Cardiac fibroblast (primary cell): ENCODE measurements at regions not wholly inside any gene's neighbourhood (a gene's known extent, or its start where the extent isn't known, plus 50 kb on each side); places are given as distances from the start of the nearest gene placed in this dataset.

Experiments used
- DNase-seq, 2 donors: peaks; one replicate each; pipeline versions ENCODE4 v3.0.0 to v3.0.0-alpha.2; 2010; ENCODE audit warnings: low read depth in 2 of 2
- H3K4me3 ChIP-seq, 2 donors: replicated peaks in 1 of 2; 1 replicate in 1 of 2; 2 replicates in 1 of 2; pipeline ENCODE4 v1.5.1; 2011; ENCODE audit warnings: low read depth in 2 of 2, low read length in 2 of 2, mild to moderate bottlenecking in 2 of 2, moderate library complexity in 1 of 2
- TF ChIP-seq, protein P1 (sequence below): IDR thresholded peaks from one replicate; pipeline ENCODE4 v1.5.1; 2011; ENCODE audit warnings: low read depth, mild to moderate bottlenecking, low read length, inconsistent platforms

DNA sequence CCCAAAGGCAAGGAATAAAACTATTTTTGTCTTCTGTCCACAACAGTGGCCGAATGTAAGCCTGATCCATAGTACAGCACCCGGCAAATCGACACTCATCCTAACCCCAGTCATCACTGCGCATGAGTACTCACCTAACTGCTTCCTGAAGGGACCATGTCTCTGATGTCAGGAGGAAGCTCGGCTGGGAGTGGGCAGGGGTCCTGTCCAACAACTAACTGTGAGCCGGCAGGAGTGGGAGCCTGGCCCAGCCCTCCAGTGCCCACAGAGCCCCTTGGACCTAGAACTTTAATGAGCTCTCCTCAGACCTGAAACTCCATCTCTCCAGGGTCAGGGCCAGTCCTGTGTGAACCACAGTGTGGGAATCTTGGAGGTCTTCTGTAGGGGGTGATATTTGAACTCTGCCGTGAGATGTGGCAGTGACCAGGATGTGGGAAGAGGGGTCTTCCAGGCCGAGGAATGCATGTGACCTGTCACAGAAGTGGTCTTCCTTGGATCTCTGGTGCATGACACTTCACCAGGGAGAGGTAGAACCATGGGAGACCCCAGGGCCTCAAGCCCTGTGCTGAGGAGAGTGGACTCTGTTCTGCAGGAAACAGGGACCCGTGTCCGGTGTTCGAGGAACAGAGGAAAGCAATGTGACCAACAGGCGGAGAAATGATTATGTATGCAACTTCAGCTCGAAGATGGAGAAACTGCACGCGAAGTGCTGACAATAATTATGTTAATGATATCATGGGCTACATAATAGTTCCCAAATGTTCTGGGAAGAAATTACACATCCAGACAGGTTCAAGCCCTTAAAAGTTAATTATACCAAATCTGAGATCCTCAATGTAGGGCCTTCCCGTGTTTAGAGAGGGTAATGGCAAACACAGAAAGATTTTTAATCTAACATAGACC lies 240.1 kb upstream of the HDAC4 start:
- DNase-seq: no peak
- TF ChIP-seq, protein P1, sequence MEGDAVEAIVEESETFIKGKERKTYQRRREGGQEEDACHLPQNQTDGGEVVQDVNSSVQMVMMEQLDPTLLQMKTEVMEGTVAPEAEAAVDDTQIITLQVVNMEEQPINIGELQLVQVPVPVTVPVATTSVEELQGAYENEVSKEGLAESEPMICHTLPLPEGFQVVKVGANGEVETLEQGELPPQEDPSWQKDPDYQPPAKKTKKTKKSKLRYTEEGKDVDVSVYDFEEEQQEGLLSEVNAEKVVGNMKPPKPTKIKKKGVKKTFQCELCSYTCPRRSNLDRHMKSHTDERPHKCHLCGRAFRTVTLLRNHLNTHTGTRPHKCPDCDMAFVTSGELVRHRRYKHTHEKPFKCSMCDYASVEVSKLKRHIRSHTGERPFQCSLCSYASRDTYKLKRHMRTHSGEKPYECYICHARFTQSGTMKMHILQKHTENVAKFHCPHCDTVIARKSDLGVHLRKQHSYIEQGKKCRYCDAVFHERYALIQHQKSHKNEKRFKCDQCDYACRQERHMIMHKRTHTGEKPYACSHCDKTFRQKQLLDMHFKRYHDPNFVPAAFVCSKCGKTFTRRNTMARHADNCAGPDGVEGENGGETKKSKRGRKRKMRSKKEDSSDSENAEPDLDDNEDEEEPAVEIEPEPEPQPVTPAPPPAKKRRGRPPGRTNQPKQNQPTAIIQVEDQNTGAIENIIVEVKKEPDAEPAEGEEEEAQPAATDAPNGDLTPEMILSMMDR: no peak
- H3K4me3 ChIP-seq: no peak overlapping the region

DNA sequence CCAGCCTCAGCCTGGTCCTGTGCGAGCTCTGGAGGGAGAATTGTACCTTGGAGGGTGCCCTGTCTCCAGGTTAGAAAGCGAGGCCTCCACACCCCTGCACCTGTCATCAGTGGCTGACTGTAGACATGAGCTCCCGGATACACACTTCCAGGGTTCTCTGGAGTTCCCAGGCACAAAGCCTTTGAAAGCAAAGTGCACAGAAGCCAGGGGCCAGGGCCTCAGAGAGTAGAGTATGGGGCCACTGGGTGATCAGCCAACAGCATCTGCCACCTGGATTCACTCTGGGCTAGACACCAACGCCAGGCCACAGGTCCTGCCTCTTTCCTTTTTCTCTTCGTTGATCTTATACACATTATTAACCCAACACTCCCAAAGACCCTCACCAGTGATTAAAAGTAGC lies 239.4 kb upstream of the HDAC4 start:
- DNase-seq: no peak
- TF ChIP-seq, protein P1: no peak
- H3K4me3 ChIP-seq: no peak overlapping the region

GRCh38 chr2:239639421-239640185 lies 238.8 kb upstream of the HDAC4 start:
- DNase-seq: no peak
- TF ChIP-seq, protein P1: no peak
- no peak overlapping the region for H3K4me3 ChIP-seq

DNA sequence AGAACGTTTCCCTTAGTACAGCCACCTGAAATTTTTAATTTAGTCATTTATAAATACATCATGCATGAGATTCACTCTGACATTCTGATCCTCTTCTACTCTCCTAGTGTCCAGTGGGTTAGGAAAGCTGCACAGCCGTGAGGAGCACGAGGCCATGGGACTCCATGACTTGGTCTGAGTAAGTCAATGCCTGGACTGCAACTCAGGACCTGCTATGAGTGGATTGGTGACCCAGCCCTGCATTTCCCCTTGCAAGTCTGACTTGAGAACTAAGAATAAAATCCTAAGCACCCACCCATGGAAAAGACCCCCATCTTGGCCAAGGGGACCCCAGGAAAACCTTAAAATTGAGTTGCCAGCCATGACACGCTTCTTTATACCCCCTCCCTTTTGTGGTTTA lies 237.6 kb upstream of the HDAC4 start:
- no peak for DNase-seq
- TF ChIP-seq, protein P1: no peak
- no peak overlapping the region for H3K4me3 ChIP-seq

DNA sequence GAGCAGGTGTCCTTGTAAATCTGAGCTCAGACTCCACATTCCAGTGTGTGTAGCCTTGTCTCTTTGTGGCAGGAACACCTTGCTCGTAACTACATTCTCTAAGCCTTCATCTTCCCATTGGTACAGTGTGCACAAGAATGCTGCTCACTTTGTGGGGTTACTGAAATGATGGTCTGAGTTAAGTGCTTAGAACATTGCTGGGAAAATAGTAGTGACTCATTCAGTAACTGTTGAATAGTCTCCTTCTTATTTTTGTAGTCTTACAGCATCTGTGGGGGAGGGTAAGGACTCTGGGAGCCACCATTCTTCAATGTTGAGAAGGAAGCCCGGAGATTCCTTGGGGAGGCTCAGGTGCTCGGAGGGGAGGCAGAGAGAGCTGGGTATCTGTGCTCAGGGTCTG lies 236.0 kb upstream of the HDAC4 start:
- no peak overlapping the region for H3K4me3 ChIP-seq
- no peak for DNase-seq
- TF ChIP-seq, protein P1: no peak

GRCh38 chr2:239634769-239635168 lies 233.9 kb upstream of the HDAC4 start:
- H3K4me3 ChIP-seq: no peak overlapping the region
- TF ChIP-seq, protein P1: no peak
- no peak for DNase-seq
